ENCODE measurements at regions not wholly inside any gene's neighbourhood (a gene's known extent, or its start where the extent isn't known, plus 50 kb on each side); places are given as distances from the start of the nearest gene placed in this dataset.

DNA sequence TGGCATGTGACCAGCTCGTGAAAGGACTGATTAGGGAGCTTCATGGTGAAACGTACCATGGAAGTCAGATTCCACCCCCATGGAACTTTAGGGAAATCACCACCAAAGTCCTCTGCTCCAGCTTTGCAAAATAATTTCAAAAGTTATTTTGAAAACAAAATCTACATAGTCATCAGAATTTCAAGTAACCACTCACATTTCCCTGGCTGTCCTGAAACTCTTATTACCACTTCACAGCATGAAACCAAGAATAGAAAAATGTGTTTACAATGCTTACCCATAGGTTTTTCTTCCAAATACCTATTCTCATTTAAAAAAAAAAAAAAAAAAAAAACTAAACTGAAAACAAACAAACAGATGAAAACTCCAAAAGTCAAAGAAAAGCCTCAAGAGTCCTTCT, 198.7 kb downstream of the PDGFRA start:
- TF ChIP-seq, protein P1, sequence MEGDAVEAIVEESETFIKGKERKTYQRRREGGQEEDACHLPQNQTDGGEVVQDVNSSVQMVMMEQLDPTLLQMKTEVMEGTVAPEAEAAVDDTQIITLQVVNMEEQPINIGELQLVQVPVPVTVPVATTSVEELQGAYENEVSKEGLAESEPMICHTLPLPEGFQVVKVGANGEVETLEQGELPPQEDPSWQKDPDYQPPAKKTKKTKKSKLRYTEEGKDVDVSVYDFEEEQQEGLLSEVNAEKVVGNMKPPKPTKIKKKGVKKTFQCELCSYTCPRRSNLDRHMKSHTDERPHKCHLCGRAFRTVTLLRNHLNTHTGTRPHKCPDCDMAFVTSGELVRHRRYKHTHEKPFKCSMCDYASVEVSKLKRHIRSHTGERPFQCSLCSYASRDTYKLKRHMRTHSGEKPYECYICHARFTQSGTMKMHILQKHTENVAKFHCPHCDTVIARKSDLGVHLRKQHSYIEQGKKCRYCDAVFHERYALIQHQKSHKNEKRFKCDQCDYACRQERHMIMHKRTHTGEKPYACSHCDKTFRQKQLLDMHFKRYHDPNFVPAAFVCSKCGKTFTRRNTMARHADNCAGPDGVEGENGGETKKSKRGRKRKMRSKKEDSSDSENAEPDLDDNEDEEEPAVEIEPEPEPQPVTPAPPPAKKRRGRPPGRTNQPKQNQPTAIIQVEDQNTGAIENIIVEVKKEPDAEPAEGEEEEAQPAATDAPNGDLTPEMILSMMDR (IDR thresholded peaks at IDR 0.05) = no peak
- no peak for TF ChIP-seq EZH2 (IDR thresholded peaks at IDR 0.05; ENCODE audit: borderline replicate concordance, insufficient read depth, low read depth, low read length, poor library complexity, severe bottlenecking)

Data from B cell (primary cell).